K562 (cell line): ENCODE measurements at regions not wholly inside any gene's neighbourhood (a gene's known extent, or its start where the extent isn't known, plus 50 kb on each side); places are given as distances from the start of the nearest gene placed in this dataset.

Source experiments
- CBFA2T3 ChIP-seq: fragments of 450-650 bp; IDR thresholded peaks from 2 replicates; pipeline ENCODE4 v1.6.1; 2017
- MEF2A ChIP-seq: IDR thresholded peaks from 2 replicates; pipeline ENCODE4 v1.6.1; 2011; ENCODE audit warnings: low read depth, mild to moderate bottlenecking, low read length, moderate library complexity; ENCODE audit not compliant: control insufficient read depth
- POLR2AphosphoS5 ChIP-seq: IDR thresholded peaks from 2 replicates; pipeline ENCODE4 v1.6.1; 2011; ENCODE audit warnings: mild to moderate bottlenecking, low read depth, low read length, moderate library complexity; ENCODE audit not compliant: control insufficient read depth, insufficient read depth
- SREBF2 ChIP-seq: sonication (generic); formaldehyde crosslinking; IDR thresholded peaks from 2 replicates; pipeline ENCODE4 v1.4.0; 2020; ENCODE audit warnings: mild to moderate bottlenecking, missing genetic modification reagents
- TARDBP ChIP-seq: fragments of 450-650 bp; IDR thresholded peaks from 2 replicates; pipeline ENCODE4 v1.6.1; 2016
- TEAD2 ChIP-seq: fragments of 450-650 bp; IDR thresholded peaks from 2 replicates; pipeline ENCODE4 v1.6.1; 2016; ENCODE audit warnings: missing genetic modification characterization, control low read depth, missing compliant biosample characterization
- ZFP36 ChIP-seq: fragments of 150-350 bp; IDR thresholded peaks from 2 replicates; pipeline ENCODE4 v1.6.1; 2018; ENCODE audit warnings: low read length, low read depth; ENCODE audit not compliant: partially characterized antibody
- ZNF274 ChIP-seq: IDR thresholded peaks from 2 replicates; pipeline ENCODE4 v1.6.1; 2011; ENCODE audit warnings: low read depth, mild to moderate bottlenecking, low read length, moderate library complexity, borderline replicate concordance
- TF ChIP-seq, protein P1 (sequence below): sonication (generic); formaldehyde crosslinking; IDR thresholded peaks from 2 replicates; pipeline ENCODE4 v1.8.0; 2022; ENCODE audit warnings: mild to moderate bottlenecking, low read depth, missing genetic modification reagents
- TF ChIP-seq, protein P2 (sequence below), 3 experiments: IDR thresholded peaks in 2 of 3; conservative IDR thresholded peaks in 1 of 3; 2 replicates each; pipeline ENCODE4 v1.5.1; 2011 to 2012; ENCODE audit warnings: low read length in 3 of 3, mild to moderate bottlenecking in 3 of 3, control low read depth in 2 of 3, improper control_type of control experiment in 1 of 3, inconsistent platforms in 1 of 3, low read depth in 1 of 3, mixed read lengths in 1 of 3, moderate library complexity in 1 of 3; ENCODE audit not compliant: insufficient read depth in 2 of 3

DNA sequence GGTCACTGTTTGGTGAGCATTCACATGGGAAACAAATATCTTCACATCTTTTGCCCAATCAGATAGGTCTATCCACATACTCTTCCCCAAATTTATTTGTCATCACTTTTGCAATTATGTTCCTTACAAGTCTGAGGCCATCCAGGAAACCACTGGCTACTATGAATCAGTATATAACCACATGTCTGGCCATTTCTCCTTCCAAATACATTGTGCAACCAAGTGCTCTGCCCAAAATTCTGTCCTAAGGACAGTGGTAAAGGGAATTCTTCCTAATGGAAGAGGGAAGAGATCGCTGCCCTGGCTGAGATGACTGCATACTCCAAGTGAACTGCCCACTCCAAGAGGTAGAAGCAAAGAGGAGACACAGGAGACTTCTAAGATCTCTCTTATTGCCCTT, 148.9 kb upstream of the MAX start:
- no peak for TF ChIP-seq CBFA2T3
- TF ChIP-seq MEF2A: no peak
- TF ChIP-seq POLR2AphosphoS5: no peak
- TF ChIP-seq, protein P1, sequence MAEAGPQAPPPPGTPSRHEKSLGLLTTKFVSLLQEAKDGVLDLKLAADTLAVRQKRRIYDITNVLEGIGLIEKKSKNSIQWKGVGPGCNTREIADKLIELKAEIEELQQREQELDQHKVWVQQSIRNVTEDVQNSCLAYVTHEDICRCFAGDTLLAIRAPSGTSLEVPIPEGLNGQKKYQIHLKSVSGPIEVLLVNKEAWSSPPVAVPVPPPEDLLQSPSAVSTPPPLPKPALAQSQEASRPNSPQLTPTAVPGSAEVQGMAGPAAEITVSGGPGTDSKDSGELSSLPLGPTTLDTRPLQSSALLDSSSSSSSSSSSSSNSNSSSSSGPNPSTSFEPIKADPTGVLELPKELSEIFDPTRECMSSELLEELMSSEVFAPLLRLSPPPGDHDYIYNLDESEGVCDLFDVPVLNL: no peak
- TF ChIP-seq, protein P2, sequence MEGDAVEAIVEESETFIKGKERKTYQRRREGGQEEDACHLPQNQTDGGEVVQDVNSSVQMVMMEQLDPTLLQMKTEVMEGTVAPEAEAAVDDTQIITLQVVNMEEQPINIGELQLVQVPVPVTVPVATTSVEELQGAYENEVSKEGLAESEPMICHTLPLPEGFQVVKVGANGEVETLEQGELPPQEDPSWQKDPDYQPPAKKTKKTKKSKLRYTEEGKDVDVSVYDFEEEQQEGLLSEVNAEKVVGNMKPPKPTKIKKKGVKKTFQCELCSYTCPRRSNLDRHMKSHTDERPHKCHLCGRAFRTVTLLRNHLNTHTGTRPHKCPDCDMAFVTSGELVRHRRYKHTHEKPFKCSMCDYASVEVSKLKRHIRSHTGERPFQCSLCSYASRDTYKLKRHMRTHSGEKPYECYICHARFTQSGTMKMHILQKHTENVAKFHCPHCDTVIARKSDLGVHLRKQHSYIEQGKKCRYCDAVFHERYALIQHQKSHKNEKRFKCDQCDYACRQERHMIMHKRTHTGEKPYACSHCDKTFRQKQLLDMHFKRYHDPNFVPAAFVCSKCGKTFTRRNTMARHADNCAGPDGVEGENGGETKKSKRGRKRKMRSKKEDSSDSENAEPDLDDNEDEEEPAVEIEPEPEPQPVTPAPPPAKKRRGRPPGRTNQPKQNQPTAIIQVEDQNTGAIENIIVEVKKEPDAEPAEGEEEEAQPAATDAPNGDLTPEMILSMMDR (IDR thresholded peaks at IDR 0.05 in 2 of 3, conservative IDR thresholded peaks at IDR 0.05 in 1 of 3; ENCODE audit: insufficient read depth in 2 of 3, low read depth in 1 of 3, low read length in 3 of 3): no peak
- TF ChIP-seq ZFP36: no peak
- no peak for TF ChIP-seq SREBF2
- no peak for TF ChIP-seq ZNF274
- TF ChIP-seq TEAD2 (tag): no peak
- no peak for TF ChIP-seq TARDBP
